Upper lobe of left lung (tissue), 4 donors: ENCODE measurements at regions not wholly inside any gene's neighbourhood (a gene's known extent, or its start where the extent isn't known, plus 50 kb on each side); places are given as distances from the start of the nearest gene placed in this dataset.

ENCODE experiments used
- CTCF ChIP-seq, 6 experiments: fragments of 450-650 bp in 4 of 6; fragments of 200-600 bp in 2 of 6; sonication (generic) in 2 of 6; IDR thresholded peaks; one replicate each; pipeline ENCODE4 v1.5.1; 2016 to 2019; ENCODE audit warnings: antibody characterized with exemption in 6 of 6
- POLR2A ChIP-seq, 4 donors: fragments of 450-650 bp; IDR thresholded peaks; one replicate each; pipeline ENCODE4 v1.5.1; 2016 to 2017; ENCODE audit warnings: antibody characterized with exemption in 4 of 4, mild to moderate bottlenecking in 2 of 4

- no peak for TF ChIP-seq CTCF (IDR thresholded peaks at IDR 0.05)
- TF ChIP-seq POLR2A (IDR thresholded peaks at IDR 0.05) = no peak
These were observed 50.6 kb upstream of the UBE3C start for GRCh38 chr7:157088136-157088535.
